ENCODE measurements at regions not wholly inside any gene's neighbourhood (a gene's known extent, or its start where the extent isn't known, plus 50 kb on each side); places are given as distances from the start of the nearest gene placed in this dataset.

GRCh38 chr1:172952516-172952915 lies 98.2 kb downstream of the TNFSF18 start:
- DNase-seq (ENCODE audit: low spot score): no peak

- no peak for DNase-seq (ENCODE audit: low spot score)
Observed at GRCh38 chr1:172954476-172955150, 96.1 kb downstream of the TNFSF18 start.

- DNase-seq (ENCODE audit: low spot score): no peak
Observed at GRCh38 chr1:172955161-172955815, 95.5 kb downstream of the TNFSF18 start.

- no peak for DNase-seq (ENCODE audit: low spot score)
Observed at GRCh38 chr1:172956871-172957270, 93.9 kb downstream of the TNFSF18 start.

- DNase-seq (ENCODE audit: low spot score): no peak
Observed at GRCh38 chr1:172957491-172957890, 93.2 kb downstream of the TNFSF18 start.

GRCh38 chr1:172959571-172959970 lies 91.2 kb downstream of the TNFSF18 start:
- no peak for DNase-seq (ENCODE audit: low spot score)

GRCh38 chr1:172960019-172960418 lies 90.7 kb downstream of the TNFSF18 start:
- no peak for DNase-seq (ENCODE audit: low spot score)

GRCh38 chr1:172960454-172961208 lies 90.1 kb downstream of the TNFSF18 start:
- DNase-seq (ENCODE audit: low spot score): no peak

- DNase-seq (ENCODE audit: low spot score): no peak
Observed at GRCh38 chr1:172964864-172965263, 85.9 kb downstream of the TNFSF18 start.

GRCh38 chr1:172966844-172967540 lies 83.7 kb downstream of the TNFSF18 start:
- peak; percentile 55 for DNase-seq (ENCODE audit: low spot score)

- DNase-seq (ENCODE audit: low spot score): no peak
Observed at GRCh38 chr1:172967936-172968335, 82.8 kb downstream of the TNFSF18 start.

GRCh38 chr1:172969611-172970010 lies 81.1 kb downstream of the TNFSF18 start:
- no peak for DNase-seq (ENCODE audit: low spot score)

GRCh38 chr1:172970186-172970585 lies 80.6 kb downstream of the TNFSF18 start:
- peak; percentile 2 for DNase-seq (ENCODE audit: low spot score)

- no peak for DNase-seq (ENCODE audit: low spot score)
Observed at GRCh38 chr1:172971241-172971640, 79.5 kb downstream of the TNFSF18 start.

GRCh38 chr1:172972258-172972657 lies 78.5 kb downstream of the TNFSF18 start:
- DNase-seq (ENCODE audit: low spot score): no peak

GRCh38 chr1:172973424-172973823 lies 77.3 kb downstream of the TNFSF18 start:
- DNase-seq (ENCODE audit: low spot score): no peak

- DNase-seq (ENCODE audit: low spot score): no peak
Observed at GRCh38 chr1:172976222-172977041, 74.3 kb downstream of the TNFSF18 start.

- no peak for DNase-seq (ENCODE audit: low spot score)
Observed at GRCh38 chr1:172977296-172978017, 73.3 kb downstream of the TNFSF18 start.

GRCh38 chr1:172978595-172978994 lies 72.1 kb downstream of the TNFSF18 start:
- DNase-seq (ENCODE audit: low spot score): no peak

- no peak for DNase-seq (ENCODE audit: low spot score)
Observed at GRCh38 chr1:172979828-172980227, 70.9 kb downstream of the TNFSF18 start.

GRCh38 chr1:172980456-172980855 lies 70.3 kb downstream of the TNFSF18 start:
- DNase-seq (ENCODE audit: low spot score): no peak

Measured in activated CD4-positive, alpha-beta T cell treated with anti-CD3 and anti-CD28 coated beads, Interleukin-2, Interleukin-4, amounts not matched to agents 100 ng/mL and 50 ng/mL, durations not matched to agents 16 hours and 8 hours (primary cell).